GM21515 (cell line): ENCODE measurements at regions not wholly inside any gene's neighbourhood (a gene's known extent, or its start where the extent isn't known, plus 50 kb on each side); places are given as distances from the start of the nearest gene placed in this dataset.
"Not testable (repeated sequence)": the region's sequence is repeated elsewhere in the genome, so short reads cannot be mapped to it uniquely, and the experiment has no call there.

ENCODE experiments used
- ATAC-seq: cut with Tn5 transposase; IDR thresholded peaks from one replicate; pipeline ENCODE4 v1.9.1; 2021; ENCODE audit not compliant: unreplicated experiment

GRCh38 chr13:80727321-80727975, 386.5 kb upstream of the SPRY2 start:
- ATAC-seq: no peak

GRCh38 chr13:80726868-80727267, 385.9 kb upstream of the SPRY2 start:
- ATAC-seq: no peak

GRCh38 chr13:80721689-80722088, 380.8 kb upstream of the SPRY2 start:
- no peak for ATAC-seq

DNA sequence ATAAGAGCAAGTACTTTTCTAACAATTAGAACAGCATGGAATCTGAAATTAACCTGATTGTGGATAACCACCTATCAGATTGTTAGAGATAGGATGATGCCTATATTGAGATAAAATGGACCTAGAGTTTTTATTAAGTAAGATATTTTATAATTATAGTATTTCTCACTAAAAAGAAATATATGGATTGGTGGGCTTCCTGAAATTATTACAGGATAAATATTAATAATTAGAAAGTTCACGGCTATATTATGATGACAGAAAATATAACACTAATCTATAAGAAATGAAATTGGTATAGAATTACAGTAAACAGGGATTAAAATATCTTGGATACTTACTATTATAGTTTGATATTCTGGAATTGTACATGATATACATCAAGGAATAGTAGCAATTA, 378.0 kb upstream of the SPRY2 start:
- ATAC-seq: no peak

- ATAC-seq: no peak
These were observed 376.9 kb upstream of the SPRY2 start for GRCh38 chr13:80717776-80718175.

GRCh38 chr13:80716610-80717081, 375.7 kb upstream of the SPRY2 start:
- no peak for ATAC-seq

GRCh38 chr13:80712026-80712425, 371.1 kb upstream of the SPRY2 start:
- ATAC-seq: no peak

GRCh38 chr13:80708791-80709190, 367.9 kb upstream of the SPRY2 start:
- no peak for ATAC-seq

GRCh38 chr13:80707000-80707983, 366.4 kb upstream of the SPRY2 start:
- ATAC-seq: no peak

- ATAC-seq: no peak
These were observed 365.2 kb upstream of the SPRY2 start for GRCh38 chr13:80706164-80706471.

DNA sequence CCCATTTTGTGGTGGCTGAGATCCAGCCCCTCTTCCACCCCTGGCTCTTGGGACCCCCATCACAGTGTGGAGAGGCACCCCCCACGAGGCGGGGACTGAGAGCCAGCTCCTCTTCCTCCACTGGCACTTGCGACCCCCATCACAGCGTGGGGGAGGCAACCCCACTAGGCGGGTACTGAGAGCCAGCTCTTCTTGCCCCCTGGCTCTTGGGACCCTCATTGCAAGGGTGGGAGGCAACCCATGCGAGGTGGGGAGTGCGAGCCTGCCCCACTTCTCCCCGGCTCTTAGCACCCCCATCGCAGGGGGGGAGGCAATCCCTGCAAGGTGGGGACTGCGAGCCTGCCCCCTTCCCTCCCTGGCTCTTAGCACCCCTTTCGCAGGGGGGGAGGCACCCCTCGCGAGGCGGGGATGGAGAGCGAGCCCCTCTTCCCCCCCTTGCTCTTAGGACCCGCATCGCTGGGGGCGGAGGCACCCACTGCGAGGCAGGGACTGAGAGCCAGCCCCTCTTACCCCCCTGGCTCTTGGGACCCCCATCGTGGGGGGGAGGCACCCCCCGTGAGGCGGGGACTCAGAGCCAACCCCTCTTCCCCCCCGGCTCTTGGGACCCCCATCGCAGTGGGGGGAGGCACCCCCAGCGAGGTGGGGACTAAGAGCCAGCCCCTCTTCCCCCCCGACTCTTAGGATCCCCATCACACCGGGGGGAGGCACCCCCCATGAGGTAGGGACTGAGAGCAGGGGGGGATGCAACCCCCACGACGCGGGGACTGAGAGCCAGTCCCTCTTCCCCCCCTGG, 364.6 kb upstream of the SPRY2 start:
- ATAC-seq: no peak

GRCh38 chr13:80704369-80704768, 363.4 kb upstream of the SPRY2 start:
- no peak for ATAC-seq

GRCh38 chr13:80695841-80696240, 354.9 kb upstream of the SPRY2 start:
- no peak for ATAC-seq

DNA sequence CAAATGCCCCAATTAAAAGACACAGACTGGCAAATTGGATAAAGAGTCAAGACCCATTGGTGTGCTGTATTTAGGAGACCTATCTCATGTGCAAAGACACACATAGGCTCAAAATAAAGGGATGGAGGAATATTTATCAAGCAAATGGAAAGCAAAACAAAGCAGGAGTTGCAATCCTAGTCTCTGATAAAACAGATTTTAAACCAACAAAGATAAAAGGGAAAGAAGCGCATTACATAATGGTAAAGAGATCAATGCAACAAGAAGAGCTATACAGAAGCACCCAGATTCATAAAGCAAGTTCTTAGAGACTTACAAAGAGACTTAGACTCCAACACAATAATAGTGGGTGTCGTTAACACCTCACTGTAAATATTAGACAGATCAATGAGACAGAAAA, 350.9 kb upstream of the SPRY2 start:
- not testable (repeated sequence) for ATAC-seq

DNA sequence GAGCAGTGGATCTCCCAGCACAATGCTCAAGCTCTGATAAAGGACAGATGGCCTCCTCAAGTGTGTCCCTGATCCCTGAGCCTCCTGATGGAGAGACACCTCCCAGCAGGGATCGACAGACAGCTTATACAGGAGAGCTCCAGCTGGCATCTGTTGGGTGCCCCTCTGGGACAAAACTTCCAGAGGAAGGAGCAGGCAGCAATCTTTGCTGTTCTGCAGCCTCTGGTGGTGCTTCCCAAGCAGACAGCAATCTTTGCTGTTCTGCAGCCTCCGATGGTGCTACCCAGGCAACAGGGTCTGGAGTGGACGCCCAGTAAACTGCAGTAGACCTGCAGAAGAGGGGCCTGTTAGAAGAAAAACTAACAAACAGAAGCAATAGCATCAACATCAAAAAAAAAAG, 349.3 kb upstream of the SPRY2 start:
- no peak for ATAC-seq

DNA sequence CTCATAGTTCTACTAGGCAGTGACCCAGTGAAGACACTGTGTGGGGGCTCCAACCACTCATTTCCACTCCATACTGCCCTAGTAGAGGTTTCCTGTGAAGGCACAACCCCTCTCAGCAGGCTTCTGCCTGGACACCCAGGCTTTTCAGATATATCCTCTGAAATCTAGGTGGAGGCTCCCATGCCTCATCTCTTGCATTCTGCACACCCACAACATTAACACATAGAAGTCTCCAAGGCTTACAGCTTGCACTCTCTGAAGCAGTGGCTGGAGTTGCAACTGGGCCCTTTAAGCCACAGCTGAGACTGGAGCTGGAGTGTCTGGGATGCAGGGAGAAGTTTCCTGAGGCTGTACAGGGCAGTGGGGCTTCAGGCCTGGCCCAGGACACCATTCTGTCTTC, 347.7 kb upstream of the SPRY2 start:
- ATAC-seq: no peak

DNA sequence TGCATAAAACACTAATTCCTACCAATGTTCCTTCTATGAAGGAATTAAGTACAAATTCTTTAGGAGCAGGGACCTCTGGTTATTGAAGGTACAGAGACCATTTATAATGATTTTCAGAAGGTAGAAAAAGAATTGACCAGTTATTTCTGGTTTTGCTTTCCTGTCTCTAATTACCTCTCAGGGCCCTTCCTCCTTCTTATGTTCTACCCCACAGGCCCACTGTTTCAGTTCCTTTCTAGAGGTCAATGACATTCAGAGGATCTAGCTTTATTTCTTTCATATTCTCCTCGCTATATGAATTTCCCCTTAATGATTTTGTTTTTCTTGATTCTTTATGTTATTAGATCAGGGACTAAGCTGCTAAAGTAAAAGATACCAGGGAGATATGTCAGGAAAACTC, 345.0 kb upstream of the SPRY2 start:
- no peak for ATAC-seq

- ATAC-seq: no peak
These were observed 343.5 kb upstream of the SPRY2 start for GRCh38 chr13:80684217-80684991.

GRCh38 chr13:80680786-80681366, 339.9 kb upstream of the SPRY2 start:
- ATAC-seq: no peak

DNA sequence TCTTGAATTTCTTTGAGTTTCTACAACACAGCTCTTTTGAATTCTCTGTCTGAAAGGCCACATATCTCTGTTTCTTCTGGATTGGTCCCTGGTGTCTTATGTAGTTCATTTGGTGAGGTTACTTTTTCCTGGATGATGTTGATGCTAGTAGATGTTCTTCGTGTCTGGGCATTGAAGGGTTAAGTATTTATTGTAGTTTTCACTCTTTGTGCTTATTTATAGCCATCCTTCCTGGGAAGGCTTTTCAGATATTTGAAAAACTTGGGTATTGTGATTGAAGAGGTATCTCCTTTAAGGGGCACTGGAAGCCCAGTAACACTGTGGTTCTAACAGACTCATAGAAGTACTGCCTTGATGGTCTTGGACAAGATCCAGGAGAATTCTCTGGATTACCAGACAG, 338.5 kb upstream of the SPRY2 start:
- no peak for ATAC-seq
